Endodermal cell (in vitro differentiated cells): ENCODE measurements at regions not wholly inside any gene's neighbourhood (a gene's known extent, or its start where the extent isn't known, plus 50 kb on each side); places are given as distances from the start of the nearest gene placed in this dataset.

Experiments
- DNase-seq: peaks from one replicate; pipeline ENCODE4 v3.0.0-alpha.2; 2017
- H3K27ac ChIP-seq: 2 replicates; pipeline ENCODE4 v1.5.1; 2013; ENCODE audit warnings: mild to moderate bottlenecking, low read depth, low read length, moderate library complexity
- H3K27me3 ChIP-seq: 2 replicates; pipeline ENCODE4 v1.6.1; 2013; ENCODE audit warnings: mild to moderate bottlenecking, low read length, moderate library complexity; ENCODE audit not compliant: insufficient read depth, control insufficient read depth, poor library complexity, severe bottlenecking
- H3K36me3 ChIP-seq: 2 replicates; pipeline ENCODE4 v1.7.0; 2013; ENCODE audit warnings: mild to moderate bottlenecking, low read length, moderate library complexity; ENCODE audit not compliant: control insufficient read depth, insufficient read depth
- H3K4me1 ChIP-seq: one replicate; pipeline ENCODE4 v1.7.0; 2013; ENCODE audit warnings: low read length; ENCODE audit not compliant: control insufficient read depth, insufficient read depth
- H3K4me3 ChIP-seq: 2 replicates; pipeline ENCODE4 v1.5.1; 2013; ENCODE audit warnings: mild to moderate bottlenecking, low read length, moderate library complexity
- H3K9ac ChIP-seq: 2 replicates; pipeline ENCODE4 v1.6.1; 2013; ENCODE audit warnings: mild to moderate bottlenecking, low read length, moderate library complexity; ENCODE audit not compliant: poor library complexity, severe bottlenecking; ENCODE audit errors: extremely low read depth
- H3K9me3 ChIP-seq: 2 replicates; pipeline ENCODE4 v1.6.1; 2013; ENCODE audit warnings: mild to moderate bottlenecking, low read length, moderate library complexity; ENCODE audit not compliant: control insufficient read depth
- H3K27ac Mint-ChIP-seq: 2 replicates; pipeline ENCODE4 v1.8.0; 2020; ENCODE audit warnings: mixed read lengths
- H3K27me3 Mint-ChIP-seq: 2 replicates; pipeline ENCODE4 v1.8.0; 2021; ENCODE audit warnings: mild to moderate bottlenecking, mixed read lengths; ENCODE audit not compliant: insufficient read depth
- H3K36me3 Mint-ChIP-seq: 2 replicates; pipeline ENCODE4 v1.8.0; 2020; ENCODE audit warnings: low read depth, mixed read lengths
- H3K4me1 Mint-ChIP-seq: 2 replicates; pipeline ENCODE4 v1.8.0; 2020; ENCODE audit warnings: mixed read lengths
- H3K4me3 Mint-ChIP-seq: 2 replicates; pipeline ENCODE4 v1.8.0; 2020; ENCODE audit warnings: mild to moderate bottlenecking, moderate library complexity, mixed read lengths
- H3K9me3 Mint-ChIP-seq: 2 replicates; pipeline ENCODE4 v1.8.0; 2020; ENCODE audit warnings: mild to moderate bottlenecking, mixed read lengths
- CTCF ChIP-seq: fragments of 200-600 bp; sonication (generic); conservative IDR thresholded peaks from 2 replicates; pipeline ENCODE4 v1.5.0; 2021; ENCODE audit warnings: antibody characterized with exemption, mild to moderate bottlenecking
- WGBS, 2 experiments: methylation state at CpG; one replicate each; pipeline versions ENCODE4 v1.1.5 to v1.1.7; 2013; ENCODE audit warnings: missing lambda C conversion rate in 2 of 2, mixed read lengths in 1 of 2; ENCODE audit not compliant: insufficient coverage in 1 of 2, insufficient read length in 1 of 2; 5-methylcytosine and 5-hydroxymethylcytosine counted together

- H3K9me3 Mint-ChIP-seq = no peaks in the 10 kb centered on the region
- no peaks in the 10 kb centered on the region for H3K36me3 Mint-ChIP-seq
- TF ChIP-seq CTCF = no peak
- H3K36me3 ChIP-seq = no peaks in the 10 kb centered on the region
- peak overlapping the region; percentile 23 for H3K27ac Mint-ChIP-seq
- no peak overlapping the region for H3K9ac ChIP-seq
- no peaks in the 10 kb centered on the region for H3K27me3 ChIP-seq
- WGBS, 2 experiments = 75 to 93% methylated on average over 2 to 5 of the region's 5 CpGs
- no peak overlapping the region for H3K4me3 ChIP-seq
- no peak for DNase-seq
- H3K9me3 ChIP-seq = peaks cover under 1% of the 10 kb centered on the region
- H3K4me1 Mint-ChIP-seq = peaks cover 49% of the 10 kb centered on the region
- peaks cover 10% of the 10 kb centered on the region for H3K4me1 ChIP-seq
- no peaks in the 10 kb centered on the region for H3K27me3 Mint-ChIP-seq
- no peak overlapping the region for H3K27ac ChIP-seq
- H3K4me3 Mint-ChIP-seq = no peak overlapping the region
Observed at GRCh38 chr16:13325396-13325795, 424.0 kb downstream of the SHISA9 start.

GRCh38 chr16:13331918-13332317, 430.5 kb downstream of the SHISA9 start:
- Mint-ChIP-seq H3K4me1 (peaks cover 37% of the 10 kb centered on the region), H3K36me3 (peaks cover 3% of the 10 kb centered on the region), H3K9me3 (no peaks in the 10 kb centered on the region), H3K27ac (no peak overlapping the region), H3K27me3 (no peaks in the 10 kb centered on the region), H3K4me3 (no peak overlapping the region)
- TF ChIP-seq CTCF = peak; percentile 76
- 96 to 100% methylated on average over 2 of the region's 2 CpGs for WGBS, 2 experiments
- no peak overlapping the region for H3K27ac ChIP-seq
- H3K9ac ChIP-seq = no peak overlapping the region
- H3K4me3 ChIP-seq = peak overlapping the region; percentile 9
- H3K4me1 ChIP-seq = peaks cover 13% of the 10 kb centered on the region
- DNase-seq = peak; percentile 59
- no peaks in the 10 kb centered on the region for H3K36me3 ChIP-seq
- H3K9me3 ChIP-seq = peaks cover 22% of the 10 kb centered on the region
- H3K27me3 ChIP-seq = no peaks in the 10 kb centered on the region

GRCh38 chr16:13332713-13333255, 431.4 kb downstream of the SHISA9 start:
- no peaks in the 10 kb centered on the region for H3K27me3 Mint-ChIP-seq
- Histone ChIP-seq H3K9ac (no peak overlapping the region), H3K36me3 (no peaks in the 10 kb centered on the region), H3K27ac (no peak overlapping the region), H3K4me1 (peaks cover 13% of the 10 kb centered on the region), H3K9me3 (peaks cover 22% of the 10 kb centered on the region), H3K4me3 (no peak overlapping the region), H3K27me3 (no peaks in the 10 kb centered on the region)
- peaks cover 6% of the 10 kb centered on the region for H3K9me3 Mint-ChIP-seq
- H3K36me3 Mint-ChIP-seq = peaks cover 3% of the 10 kb centered on the region
- H3K27ac Mint-ChIP-seq = no peak overlapping the region
- 70 to 80% methylated on average over 4 to 7 of the region's 7 CpGs for WGBS, 2 experiments
- H3K4me1 Mint-ChIP-seq = peaks cover 42% of the 10 kb centered on the region
- H3K4me3 Mint-ChIP-seq = no peak overlapping the region
- peak; percentile 55 for TF ChIP-seq CTCF
- DNase-seq = peak; percentile 71
